ENCODE measurements at regions not wholly inside any gene's neighbourhood (a gene's known extent, or its start where the extent isn't known, plus 50 kb on each side); places are given as distances from the start of the nearest gene placed in this dataset.

- no peak for DNase-seq (ENCODE audit: low read depth, low spot score)
Observed at GRCh38 chr1:18011703-18012102, 95.9 kb upstream of the IGSF21 start.

GRCh38 chr1:18012686-18013085 lies 94.9 kb upstream of the IGSF21 start:
- DNase-seq (ENCODE audit: low read depth, low spot score): no peak

GRCh38 chr1:18013216-18013615 lies 94.4 kb upstream of the IGSF21 start:
- DNase-seq (ENCODE audit: low read depth, low spot score): no peak

- DNase-seq (ENCODE audit: low read depth, low spot score): no peak
Observed at GRCh38 chr1:18015719-18016118, 91.9 kb upstream of the IGSF21 start.

- DNase-seq (ENCODE audit: low read depth, low spot score): no peak
Observed at GRCh38 chr1:18018366-18018765, 89.2 kb upstream of the IGSF21 start.

- no peak for DNase-seq (ENCODE audit: low read depth, low spot score)
Observed at GRCh38 chr1:18020021-18020817, 87.4 kb upstream of the IGSF21 start.

- no peak for DNase-seq (ENCODE audit: low read depth, low spot score)
Observed at GRCh38 chr1:18021242-18021641, 86.4 kb upstream of the IGSF21 start.

GRCh38 chr1:18032172-18032859 lies 75.3 kb upstream of the IGSF21 start:
- DNase-seq (ENCODE audit: low read depth, low spot score): no peak

- DNase-seq (ENCODE audit: low read depth, low spot score): no peak
Observed at GRCh38 chr1:18035145-18035544, 72.5 kb upstream of the IGSF21 start.

- DNase-seq (ENCODE audit: low read depth, low spot score): no peak
Observed at GRCh38 chr1:18037651-18038050, 69.9 kb upstream of the IGSF21 start.

GRCh38 chr1:18038051-18038450 lies 69.5 kb upstream of the IGSF21 start:
- no peak for DNase-seq (ENCODE audit: low read depth, low spot score)

GRCh38 chr1:18039102-18039501 lies 68.5 kb upstream of the IGSF21 start:
- DNase-seq (ENCODE audit: low read depth, low spot score): no peak

- no peak for DNase-seq (ENCODE audit: low read depth, low spot score)
Observed at GRCh38 chr1:18041102-18041501, 66.5 kb upstream of the IGSF21 start.

GRCh38 chr1:18041685-18042355 lies 65.8 kb upstream of the IGSF21 start:
- DNase-seq (ENCODE audit: low read depth, low spot score): no peak

GRCh38 chr1:18043871-18044270 lies 63.7 kb upstream of the IGSF21 start:
- DNase-seq (ENCODE audit: low read depth, low spot score): no peak

- no peak for DNase-seq (ENCODE audit: low read depth, low spot score)
Observed at GRCh38 chr1:18045203-18045602, 62.4 kb upstream of the IGSF21 start.

- DNase-seq (ENCODE audit: low read depth, low spot score): no peak
Observed at GRCh38 chr1:18045621-18046020, 62.0 kb upstream of the IGSF21 start.

- no peak for DNase-seq (ENCODE audit: low read depth, low spot score)
Observed at GRCh38 chr1:18047122-18047521, 60.5 kb upstream of the IGSF21 start.

GRCh38 chr1:18049228-18049627 lies 58.4 kb upstream of the IGSF21 start:
- DNase-seq (ENCODE audit: low read depth, low spot score): no peak

- DNase-seq (ENCODE audit: low read depth, low spot score): no peak
Observed at GRCh38 chr1:18052671-18053070, 54.9 kb upstream of the IGSF21 start.

- no peak for DNase-seq (ENCODE audit: low read depth, low spot score)
Observed at GRCh38 chr1:18055156-18055555, 52.4 kb upstream of the IGSF21 start.

GRCh38 chr1:18056545-18056944 lies 51.1 kb upstream of the IGSF21 start:
- DNase-seq (ENCODE audit: low read depth, low spot score): no peak

GRCh38 chr1:18057623-18058022 lies 50.0 kb upstream of the IGSF21 start:
- DNase-seq (ENCODE audit: low read depth, low spot score): no peak

Data from iPS DF 19.7 (cell line).